HG03097 (cell line): ENCODE measurements at regions not wholly inside any gene's neighbourhood (a gene's known extent, or its start where the extent isn't known, plus 50 kb on each side); places are given as distances from the start of the nearest gene placed in this dataset.
"Not testable (repeated sequence)": the region's sequence is repeated elsewhere in the genome, so short reads cannot be mapped to it uniquely, and the experiment has no call there.

ENCODE experiments used
- ATAC-seq: cut with Tn5 transposase; IDR thresholded peaks from one replicate; pipeline ENCODE4 v1.9.1; 2021; ENCODE audit not compliant: unreplicated experiment, low FRiP score

DNA sequence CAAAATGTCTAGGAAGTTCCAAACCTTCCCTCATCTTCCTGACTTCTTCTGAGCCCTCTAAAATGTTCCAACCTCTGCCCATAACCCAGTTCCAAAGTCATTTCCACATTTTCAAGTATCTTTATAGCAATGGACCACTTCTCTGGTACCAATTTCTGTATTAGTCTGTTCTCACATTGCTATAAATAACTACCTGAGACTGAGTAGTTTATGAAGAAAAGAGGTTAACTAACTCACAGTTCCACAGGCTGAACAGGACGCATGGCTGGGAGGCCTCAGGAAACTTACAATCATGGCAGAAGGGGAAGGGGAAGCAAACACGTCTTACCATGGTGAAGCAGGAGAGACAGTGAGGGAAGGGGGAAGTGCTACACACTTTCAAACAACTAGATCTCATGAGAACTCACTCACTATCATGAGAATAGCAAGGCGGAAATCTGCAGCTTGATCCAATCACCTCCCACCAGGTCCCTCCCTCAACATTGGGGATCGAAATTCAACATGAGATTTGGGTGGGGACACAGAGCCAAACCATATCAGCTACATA, 213.2 kb upstream of the MGAT5 start:
- not testable (repeated sequence) for ATAC-seq

- ATAC-seq, result no peak
These were observed 212.0 kb upstream of the MGAT5 start for GRCh38 chr2:134041877-134042276.

- not testable (repeated sequence) for ATAC-seq
These were observed 210.8 kb upstream of the MGAT5 start for GRCh38 chr2:134043028-134043427.

DNA sequence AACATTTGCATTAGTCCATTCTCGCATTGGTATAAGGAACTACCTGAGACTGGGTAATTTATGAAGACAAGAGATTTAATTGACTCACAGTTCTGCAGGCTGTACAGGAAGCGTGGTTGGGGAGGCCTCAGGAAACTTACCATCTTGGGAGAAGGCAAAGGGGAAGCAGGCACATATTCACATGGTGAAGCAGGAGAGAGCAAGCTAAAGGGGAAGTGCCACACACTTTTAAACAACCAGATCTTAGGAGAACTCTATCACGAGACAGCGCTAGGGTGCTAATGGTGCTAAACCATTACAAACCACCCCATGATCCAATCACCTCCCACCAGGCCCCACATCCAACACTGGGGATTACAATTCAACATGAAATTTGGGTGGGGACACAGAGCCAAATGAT, 201.7 kb upstream of the MGAT5 start:
- ATAC-seq, result no peak

DNA sequence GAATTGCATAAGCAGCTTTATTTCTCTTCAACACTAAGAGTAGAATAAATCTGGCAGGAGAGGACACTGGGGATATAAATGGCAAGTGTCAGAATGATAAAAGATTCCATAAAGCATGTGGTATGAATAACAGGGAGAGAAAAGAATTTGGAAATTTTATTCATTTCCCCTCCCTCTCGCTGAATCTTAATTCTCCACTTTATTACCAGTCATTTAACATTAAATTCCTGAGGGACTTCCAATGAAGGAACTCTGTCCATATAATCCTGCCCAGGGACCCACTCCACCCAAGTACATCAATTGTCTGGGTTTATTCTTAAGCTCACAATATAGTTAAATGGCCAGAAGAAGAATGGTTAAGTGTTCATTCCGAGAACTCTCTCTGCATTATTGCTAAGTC, 197.7 kb upstream of the MGAT5 start:
- no peak for ATAC-seq

DNA sequence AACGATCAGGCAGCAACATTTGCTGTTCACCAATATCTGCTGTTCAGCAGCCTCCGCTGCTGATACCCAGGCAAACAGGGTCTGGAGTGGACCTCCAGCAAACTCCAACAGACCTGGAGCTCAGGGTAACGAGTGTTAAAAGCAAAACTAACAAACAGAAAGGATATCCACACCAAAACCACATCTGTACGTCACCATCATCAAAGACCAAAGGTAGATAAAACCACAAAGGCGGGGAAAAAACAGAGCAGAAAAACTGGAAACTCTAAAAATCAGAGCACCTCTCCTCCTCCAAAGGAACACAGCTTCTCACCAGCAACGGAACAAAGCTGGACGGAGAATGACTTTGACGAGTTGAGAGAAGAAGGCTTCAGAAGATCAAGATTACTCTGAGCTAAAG, 192.8 kb upstream of the MGAT5 start:
- not testable (repeated sequence) for ATAC-seq

DNA sequence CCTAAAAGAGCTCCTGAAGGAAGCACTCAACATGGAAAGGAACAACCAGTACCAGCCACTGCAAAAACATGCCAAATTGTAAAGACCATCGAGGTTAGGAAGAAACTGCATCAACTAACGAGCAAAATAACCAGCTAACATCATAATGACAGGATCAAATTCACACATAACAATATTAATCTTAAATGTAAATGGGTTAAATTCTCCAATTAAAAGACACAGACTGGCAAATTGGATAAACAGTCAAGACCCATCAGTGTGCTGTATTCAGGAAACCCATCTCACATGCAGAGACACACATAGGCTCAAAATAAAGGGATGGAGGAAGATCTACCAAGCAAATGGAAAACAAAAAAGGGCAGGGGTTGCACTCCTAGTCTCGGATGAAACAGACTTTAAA, 191.6 kb upstream of the MGAT5 start:
- not testable (repeated sequence) for ATAC-seq

DNA sequence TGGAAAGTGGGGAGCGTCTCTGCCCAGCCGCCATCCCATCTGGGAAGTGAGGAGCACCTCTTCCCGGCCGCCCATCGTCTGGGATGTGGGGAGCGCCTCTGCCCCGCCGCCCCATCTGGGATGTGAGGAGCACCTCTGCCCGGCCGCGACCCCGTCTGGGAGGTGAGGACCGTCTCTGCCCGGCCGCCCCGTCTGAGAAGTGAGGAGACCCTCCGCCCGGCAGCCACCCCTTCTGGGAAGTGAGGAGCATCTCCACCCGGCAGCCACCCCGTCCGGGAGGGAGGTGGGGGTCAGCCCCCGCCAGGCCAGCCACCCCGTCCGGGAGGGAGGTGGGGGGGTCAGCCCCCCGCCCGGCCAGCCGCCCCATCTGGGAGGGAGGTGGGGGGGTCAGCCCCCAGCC, 190.0 kb upstream of the MGAT5 start:
- ATAC-seq, result not testable (repeated sequence)

DNA sequence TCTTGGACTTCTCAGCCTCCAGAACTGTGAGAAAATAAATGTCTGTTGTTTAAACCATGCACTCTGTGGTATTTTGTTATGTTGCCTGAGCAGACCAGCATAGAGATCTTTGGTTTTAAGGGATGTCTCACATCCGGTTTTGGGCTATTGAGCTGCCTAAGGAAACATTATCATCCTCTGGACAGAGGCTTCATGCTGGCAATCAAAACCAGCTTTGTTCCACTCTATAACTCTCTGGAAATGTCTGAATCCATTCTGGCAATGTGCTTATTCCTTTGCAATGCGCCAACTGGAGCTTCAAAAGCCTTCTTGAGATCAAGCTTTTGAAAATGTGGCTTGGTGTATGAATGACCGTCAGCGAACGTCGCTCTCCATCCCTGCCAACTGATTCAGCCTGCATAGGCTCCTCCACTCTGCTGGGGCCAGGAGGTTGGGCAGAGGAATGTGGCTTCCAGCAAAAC, 183.6 kb upstream of the MGAT5 start:
- no peak for ATAC-seq

- no peak for ATAC-seq
These were observed 181.5 kb upstream of the MGAT5 start for GRCh38 chr2:134072341-134072740.

DNA sequence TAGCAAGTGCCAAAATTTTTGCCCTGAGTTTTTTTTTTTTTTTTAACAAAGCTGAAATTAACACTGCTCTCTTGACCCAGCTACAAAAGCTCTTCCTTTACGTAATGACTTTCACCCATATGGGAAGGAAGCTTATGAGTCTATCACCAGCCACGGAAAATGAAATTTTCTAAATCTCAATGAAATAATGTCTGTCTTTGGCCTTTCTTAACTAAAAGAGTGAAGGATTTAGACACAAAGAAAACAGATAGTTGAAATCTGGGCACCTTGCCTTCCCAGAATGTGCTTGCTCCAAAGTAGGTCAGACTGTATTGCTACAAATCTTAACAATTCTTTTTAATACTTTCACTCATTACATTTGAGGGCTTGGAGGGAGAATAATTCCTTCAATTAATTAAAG, 180.8 kb upstream of the MGAT5 start:
- ATAC-seq, result no peak

GRCh38 chr2:134074619-134075018, 179.3 kb upstream of the MGAT5 start:
- ATAC-seq, result no peak

- ATAC-seq, result no peak
These were observed 178.7 kb upstream of the MGAT5 start for GRCh38 chr2:134075204-134075603.

- ATAC-seq, result no peak
These were observed 175.5 kb upstream of the MGAT5 start for GRCh38 chr2:134078354-134078753.

GRCh38 chr2:134079373-134079772, 174.5 kb upstream of the MGAT5 start:
- peak; percentile 87 for ATAC-seq

GRCh38 chr2:134080386-134081089, 173.3 kb upstream of the MGAT5 start:
- ATAC-seq, result no peak

- no peak for ATAC-seq
These were observed 172.5 kb upstream of the MGAT5 start for GRCh38 chr2:134081238-134081938.

DNA sequence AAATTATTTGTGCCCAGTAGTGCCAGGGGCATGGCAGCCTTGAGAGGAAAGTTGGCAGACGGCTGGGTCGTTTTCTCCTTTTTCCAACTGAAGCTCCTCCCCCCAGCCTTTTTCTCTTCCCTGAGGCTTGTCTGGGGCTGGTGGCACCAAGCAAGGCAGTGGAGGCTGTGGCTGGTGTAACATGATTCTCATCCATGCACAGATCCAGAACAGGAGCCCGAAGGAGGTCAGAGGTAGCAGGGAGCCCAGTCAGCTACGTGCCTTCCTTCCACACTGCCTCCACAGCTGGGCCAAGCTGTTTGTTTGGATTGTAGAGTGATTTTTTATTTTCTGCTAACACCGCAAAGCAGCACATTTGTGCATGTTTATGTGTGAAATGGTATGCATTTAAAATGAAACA, 170.3 kb upstream of the MGAT5 start:
- no peak for ATAC-seq

DNA sequence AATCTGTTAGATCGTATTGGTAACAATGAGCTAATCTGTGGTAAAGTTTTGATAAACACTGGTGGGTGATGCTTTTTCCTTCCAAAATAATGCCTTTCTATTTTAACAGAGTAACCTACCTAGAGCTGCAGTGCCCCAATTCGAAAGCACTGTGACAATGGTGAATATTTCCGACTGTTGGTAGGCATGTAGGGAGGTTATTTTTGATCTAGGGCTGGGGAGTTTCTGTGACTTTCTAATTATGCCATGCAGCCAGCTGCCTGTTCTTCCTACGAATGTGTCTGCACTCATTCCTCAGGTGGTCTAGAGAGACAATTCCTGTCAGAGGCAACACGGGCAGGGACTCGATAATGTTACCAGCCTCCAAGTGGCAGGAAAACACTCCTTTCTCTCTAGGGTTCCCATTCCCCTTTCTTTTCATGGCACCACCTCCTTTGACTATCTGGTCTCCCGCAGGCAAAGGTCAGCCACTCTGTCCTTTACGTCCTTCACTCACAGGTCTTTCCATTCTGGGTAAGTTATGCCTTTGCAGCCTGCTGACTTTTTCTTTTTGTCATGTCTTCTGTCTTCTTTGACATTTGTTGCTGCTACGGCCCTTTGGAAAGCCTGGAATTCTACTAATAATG, 167.2 kb upstream of the MGAT5 start:
- no peak for ATAC-seq

DNA sequence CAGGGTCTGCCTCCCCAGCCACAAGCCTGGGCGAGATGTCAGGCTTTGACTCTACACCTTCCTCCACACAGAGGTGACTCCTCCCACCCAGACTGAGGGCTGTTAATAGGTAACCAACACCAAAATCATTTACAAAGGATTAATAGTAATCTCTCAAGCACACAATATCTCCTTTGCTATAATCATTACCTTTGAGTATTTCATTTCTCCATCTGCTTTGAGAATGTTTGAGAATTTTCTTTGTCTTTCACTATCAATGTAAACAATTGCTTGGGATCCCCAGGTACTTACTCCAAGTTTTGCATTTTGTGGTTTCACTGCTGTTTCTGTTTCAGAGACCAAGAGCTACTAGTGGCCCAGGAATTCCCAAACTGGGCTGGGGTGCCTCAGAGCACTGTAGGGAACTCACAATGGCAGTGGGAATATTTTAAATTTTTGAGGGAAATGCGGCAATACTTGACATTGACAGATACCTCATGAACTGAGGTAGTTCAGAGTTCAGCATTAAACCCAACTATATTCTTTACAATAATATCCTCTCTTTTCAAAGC, 166.4 kb upstream of the MGAT5 start:
- ATAC-seq, result peak; percentile 75

DNA sequence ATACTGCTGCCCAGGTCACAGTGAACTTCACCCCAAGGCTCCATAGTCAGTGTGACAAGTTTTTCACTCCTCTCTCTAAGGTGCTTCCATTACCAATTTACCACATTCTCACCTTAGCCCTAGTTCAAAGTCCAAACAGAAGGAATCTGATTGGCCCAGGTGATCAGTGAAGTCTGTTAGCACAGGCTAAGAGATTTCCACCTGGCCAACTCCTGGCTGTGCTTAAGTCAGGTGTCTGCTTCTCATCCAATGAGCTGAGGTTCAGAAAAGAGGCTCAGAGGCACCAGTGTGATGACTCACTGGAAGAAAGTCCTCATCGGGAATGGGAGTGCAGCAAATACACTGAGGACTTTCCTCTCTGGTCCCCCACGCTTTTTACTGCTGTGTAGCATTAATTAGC, 164.4 kb upstream of the MGAT5 start:
- ATAC-seq, result no peak
